HG03354 (cell line): ENCODE measurements at regions not wholly inside any gene's neighbourhood (a gene's known extent, or its start where the extent isn't known, plus 50 kb on each side); places are given as distances from the start of the nearest gene placed in this dataset.
"Not testable (repeated sequence)": the region's sequence is repeated elsewhere in the genome, so short reads cannot be mapped to it uniquely, and the experiment has no call there.

Source experiments
- ATAC-seq: cut with Tn5 transposase; IDR thresholded peaks from one replicate; pipeline ENCODE4 v1.9.1; 2021; ENCODE audit warnings: mild to moderate bottlenecking; ENCODE audit not compliant: unreplicated experiment, poor library complexity, severe bottlenecking

DNA sequence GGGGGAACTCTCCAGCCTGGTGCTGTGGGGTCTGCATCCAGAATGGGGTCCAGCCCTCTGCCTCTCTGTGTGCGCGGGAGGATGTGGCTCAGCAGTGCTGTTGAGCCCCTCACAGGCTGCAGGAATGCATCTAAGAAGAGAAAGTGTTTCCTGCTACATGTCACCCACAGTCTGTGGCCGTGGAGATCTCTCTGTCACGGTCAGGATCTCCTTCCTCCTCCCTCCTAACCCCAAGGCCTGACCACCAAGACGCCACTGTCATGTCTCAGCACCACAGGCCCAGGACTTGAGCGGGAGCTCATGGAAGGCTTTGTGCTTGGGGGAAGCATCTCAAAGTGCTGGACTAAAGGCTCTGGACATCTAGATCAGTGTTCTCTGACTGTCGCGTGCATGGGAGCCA lies 90.1 kb downstream of the SREK1 start:
- no peak for ATAC-seq

DNA sequence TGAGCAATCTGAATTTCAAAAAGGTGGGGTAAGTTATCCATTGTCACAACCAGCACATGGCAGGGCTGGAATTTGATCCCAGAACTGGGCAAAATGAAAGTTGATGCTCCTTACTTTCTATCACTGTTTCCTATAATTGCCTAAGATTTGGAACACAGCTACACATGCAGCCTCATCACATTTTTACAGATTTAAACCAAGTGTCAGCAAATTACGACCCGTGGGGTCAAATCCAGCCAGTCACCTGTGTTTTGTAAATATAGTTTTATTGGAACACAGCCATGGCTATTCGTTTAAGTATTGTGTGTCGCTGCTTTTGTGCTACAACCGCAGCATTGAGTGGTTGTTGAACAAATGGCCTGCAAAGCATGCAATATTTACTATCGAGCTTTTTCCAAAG lies 94.3 kb downstream of the SREK1 start:
- no peak for ATAC-seq

DNA sequence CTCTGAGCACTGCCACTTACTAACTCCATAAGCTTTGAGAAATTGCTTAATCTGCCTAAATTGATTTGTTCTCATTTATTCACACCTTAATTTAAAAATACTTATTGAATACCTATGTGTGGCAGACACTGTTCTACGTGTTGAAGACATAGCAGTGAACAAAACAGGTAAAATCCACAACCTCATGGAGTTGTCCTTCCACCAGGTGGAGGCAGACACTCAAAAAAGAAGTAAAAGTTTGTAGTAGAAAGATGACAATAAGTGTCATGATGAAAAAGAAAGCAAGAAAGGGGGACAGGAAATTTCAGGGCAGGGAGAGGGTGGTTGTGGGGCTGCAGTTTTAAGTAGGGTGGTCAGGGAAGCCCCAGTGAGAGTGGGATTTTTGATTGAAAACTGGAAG lies 94.9 kb downstream of the SREK1 start:
- ATAC-seq, result no peak

DNA sequence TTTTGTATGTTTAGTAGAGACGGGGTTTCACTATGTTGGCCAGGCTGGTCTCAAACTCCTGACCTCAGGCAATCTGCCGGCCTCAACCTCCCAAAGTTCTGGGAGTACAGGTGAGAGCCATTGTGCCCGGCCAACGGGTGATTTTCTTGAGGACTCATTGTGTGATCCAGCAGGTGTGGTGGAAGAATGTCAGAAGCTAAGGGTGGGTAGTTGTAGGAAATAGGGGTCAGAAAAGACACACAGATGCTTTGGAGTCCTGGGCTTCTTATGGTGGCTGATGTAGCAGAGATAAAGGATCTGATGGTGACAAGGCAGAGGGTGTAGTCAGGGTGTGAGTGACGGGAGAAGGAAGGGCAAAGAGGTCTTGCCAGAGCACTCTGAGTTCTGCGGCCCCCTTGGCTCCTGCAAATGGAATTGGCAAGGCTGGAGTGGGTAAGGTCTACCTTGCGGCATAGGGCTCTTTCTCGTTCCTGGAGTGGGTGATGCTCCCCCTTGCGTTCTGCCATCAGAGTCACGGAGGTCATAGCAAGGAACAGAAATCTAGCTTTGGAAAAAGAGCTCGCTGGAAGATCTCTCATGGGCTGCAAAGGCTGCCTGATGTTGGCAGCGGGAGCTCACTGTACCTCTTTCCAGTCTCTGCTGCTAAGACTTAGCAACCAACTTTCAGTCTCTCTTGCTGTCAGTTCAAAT lies 97.2 kb downstream of the SREK1 start:
- ATAC-seq, result no peak

DNA sequence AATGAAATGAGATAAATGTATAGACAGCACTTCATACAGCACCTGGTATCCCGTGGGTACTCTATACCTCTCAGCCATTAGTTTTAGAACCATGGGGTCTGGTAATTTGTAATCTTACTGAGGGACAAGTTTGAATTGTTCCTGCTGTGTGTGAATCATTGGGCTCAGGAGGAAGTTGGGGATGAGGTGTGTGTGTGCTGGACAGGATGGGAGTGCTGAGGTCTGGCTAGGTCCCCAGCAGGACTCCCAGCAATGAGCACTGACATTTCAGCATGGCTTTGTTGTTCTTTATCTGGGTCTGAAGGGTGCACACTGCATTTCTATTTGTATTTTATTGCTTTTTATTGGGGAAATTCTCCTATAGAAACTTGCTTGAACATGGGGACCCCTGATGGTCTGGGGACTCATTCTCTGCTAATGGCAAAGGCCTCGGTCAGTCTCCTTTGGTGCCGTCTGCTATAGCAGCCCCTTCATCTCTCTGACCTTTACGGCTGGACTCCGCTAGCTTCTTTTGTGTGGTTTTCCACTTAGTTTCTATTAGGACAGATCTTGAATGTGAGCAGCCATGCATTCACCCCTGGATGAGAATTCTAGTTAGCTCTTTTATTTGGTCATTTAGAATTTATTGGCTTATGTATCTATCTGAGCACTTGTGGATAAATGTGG lies 98.1 kb downstream of the SREK1 start:
- no peak for ATAC-seq

- no peak for ATAC-seq
Measured at GRCh38 chr5:66246608-66247007, 102.5 kb downstream of the SREK1 start.

GRCh38 chr5:66247176-66247960 lies 103.3 kb downstream of the SREK1 start:
- no peak for ATAC-seq

DNA sequence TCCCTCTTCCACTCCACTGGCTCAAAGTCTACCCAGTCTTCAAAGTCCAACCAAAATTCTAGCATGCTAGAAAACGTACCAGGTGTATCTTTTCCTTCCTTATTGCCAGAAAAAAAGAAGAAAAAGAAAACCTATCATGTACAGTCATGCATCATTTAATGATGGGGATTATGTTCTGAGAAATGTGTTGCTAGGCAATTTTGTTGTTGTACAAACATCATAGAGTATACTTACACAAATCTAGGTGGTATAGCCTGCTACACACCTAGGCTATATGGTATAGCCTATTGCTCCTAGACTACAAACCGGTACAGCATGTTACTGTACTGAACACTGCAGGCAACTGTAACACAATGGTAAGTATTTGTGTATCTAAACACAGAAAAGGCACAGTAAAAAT lies 104.8 kb downstream of the SREK1 start:
- ATAC-seq, result no peak

DNA sequence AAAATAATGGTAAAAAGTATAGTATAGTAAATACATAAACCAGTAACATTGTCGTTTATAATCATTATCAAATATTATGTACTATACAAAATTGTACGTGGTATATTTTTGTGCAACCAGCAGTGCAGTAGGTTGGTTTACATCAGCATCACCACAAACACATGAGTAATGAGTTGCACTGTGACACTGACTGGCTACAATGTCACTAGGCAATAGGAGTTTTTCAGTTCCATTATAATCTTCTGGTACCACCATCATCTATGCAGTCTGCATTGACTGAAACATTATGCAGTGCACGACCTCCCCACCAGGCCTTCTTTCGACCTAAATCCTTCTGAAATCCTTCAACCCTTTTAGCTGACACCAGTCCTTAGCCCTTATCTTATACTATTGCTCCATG lies 105.8 kb downstream of the SREK1 start:
- ATAC-seq, result no peak

- ATAC-seq, result no peak
Measured at GRCh38 chr5:66252849-66253248, 108.7 kb downstream of the SREK1 start.

GRCh38 chr5:66255714-66256113 lies 111.6 kb downstream of the SREK1 start:
- ATAC-seq, result no peak

- no peak for ATAC-seq
Measured at GRCh38 chr5:66273121-66273520, 129.0 kb downstream of the SREK1 start.

DNA sequence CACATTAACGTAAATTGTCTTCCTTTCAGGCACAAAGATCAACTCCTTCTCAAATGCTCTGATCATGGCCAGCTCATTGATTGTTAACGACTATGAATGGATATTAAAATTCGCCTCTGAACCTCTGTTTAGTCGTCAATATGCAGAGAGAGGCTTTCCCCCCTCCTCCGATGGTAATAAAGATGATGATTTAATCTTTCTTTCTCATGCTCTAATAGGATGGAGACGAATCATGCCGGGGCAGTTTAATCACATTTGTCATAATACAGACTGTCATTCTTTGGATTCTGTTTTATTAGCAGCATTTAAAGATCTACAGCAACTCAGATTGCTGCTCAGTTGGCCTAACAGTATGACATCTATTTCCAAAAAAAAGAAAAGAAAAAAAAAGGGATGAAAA lies 132.9 kb downstream of the SREK1 start:
- ATAC-seq, result no peak

DNA sequence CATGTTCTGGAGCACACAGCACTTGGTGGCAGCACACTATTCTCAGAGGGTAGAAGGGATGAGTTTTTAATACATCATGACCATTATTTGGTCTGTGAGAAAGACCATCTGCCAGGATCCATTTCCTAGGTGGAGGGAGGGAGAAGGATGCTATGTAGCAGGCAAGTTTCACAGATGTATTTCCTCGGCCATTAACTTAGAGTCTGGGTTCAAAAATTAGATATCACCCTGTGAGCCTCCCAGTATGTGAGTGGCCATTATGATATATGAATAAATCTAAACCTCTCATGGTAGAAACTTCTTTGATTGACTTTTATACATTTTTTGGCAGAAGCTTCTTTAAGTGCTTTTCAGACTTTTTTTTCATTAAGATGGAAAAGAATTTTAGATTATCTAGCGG lies 133.9 kb downstream of the SREK1 start:
- no peak for ATAC-seq

- ATAC-seq, result no peak
Measured at GRCh38 chr5:66281294-66281693, 137.2 kb downstream of the SREK1 start.

GRCh38 chr5:66284588-66285342 lies 140.7 kb downstream of the SREK1 start:
- ATAC-seq, result no peak

- no peak for ATAC-seq
Measured at GRCh38 chr5:66285343-66285922, 141.3 kb downstream of the SREK1 start.

GRCh38 chr5:66291771-66292170 lies 147.7 kb downstream of the SREK1 start:
- ATAC-seq, result no peak

GRCh38 chr5:66293851-66294250 lies 149.8 kb downstream of the SREK1 start:
- not testable (repeated sequence) for ATAC-seq

DNA sequence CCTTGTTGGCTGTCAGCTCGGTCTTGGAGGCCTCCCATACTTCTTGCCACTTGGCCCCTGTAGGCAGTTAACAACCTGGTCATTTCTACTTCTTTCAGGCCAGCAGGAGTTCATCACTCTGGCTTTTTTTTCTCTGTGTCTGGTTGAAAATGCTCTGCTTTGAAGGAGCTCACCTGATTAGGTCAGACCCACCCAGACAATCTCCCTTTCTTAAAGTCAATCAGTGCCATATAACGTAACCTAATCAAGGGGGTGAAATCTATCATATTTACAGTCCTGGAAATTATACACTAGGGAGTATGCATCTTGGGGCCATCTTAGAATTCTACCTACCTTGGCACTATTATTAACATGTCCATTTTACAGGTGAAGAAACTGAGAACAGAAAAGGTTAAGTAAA lies 155.4 kb downstream of the SREK1 start:
- ATAC-seq, result no peak
